Caco-2 (cell line): ENCODE measurements at regions not wholly inside any gene's neighbourhood (a gene's known extent, or its start where the extent isn't known, plus 50 kb on each side); places are given as distances from the start of the nearest gene placed in this dataset.

Experiments
- BruUV-seq: library from RNA; stranded (reverse); fragments of 400-500 nt; replicated peaks from 2 replicates; lab custom pipeline; 2021; lab: Mats Ljungman, UMichigan
- CTCF ChIA-PET: fragments of 300-600 bp; sonication (Branson Sonifier 250); formaldehyde crosslinking; loops from one replicate; lab custom pipeline; 2022; ENCODE audit warnings: antibody characterized with exemption; lab: Charles Lee
- POLR2A ChIA-PET: fragments of 300-600 bp; sonication (Branson Sonifier 250); formaldehyde crosslinking; loops from one replicate; lab custom pipeline; 2022; ENCODE audit warnings: antibody characterized with exemption; lab: Charles Lee
- DNase-seq, 2 experiments: peaks; one replicate each; pipeline versions ENCODE4 v3.0.0 to v3.0.0-alpha.2; 2020 to 2022
- H3K27me3 ChIP-seq: replicated peaks from 2 replicates; pipeline ENCODE4 v1.6.0; 2011; ENCODE audit warnings: low read length; ENCODE audit not compliant: control insufficient read depth, insufficient read depth
- H3K36me3 ChIP-seq: 2 replicates; pipeline ENCODE4 v1.5.1; 2011; ENCODE audit warnings: low read length; ENCODE audit not compliant: control insufficient read depth, insufficient read depth
- H3K4me1 ChIP-seq: fragments of 250-450 bp; sonication (Bioruptor Pico); 2 replicates; pipeline ENCODE4 v1.5.1; 2020; ENCODE audit warnings: mild to moderate bottlenecking
- H3K4me3 ChIP-seq: 2 replicates; pipeline ENCODE4 v1.5.1; 2011; ENCODE audit warnings: low read depth, mild to moderate bottlenecking, control low read depth, low read length
- H3K9me3 ChIP-seq: fragments of 250-450 bp; sonication (Bioruptor Pico); 2 replicates; pipeline ENCODE4 v1.5.1; 2020; ENCODE audit warnings: mild to moderate bottlenecking, moderate library complexity
- H3K27ac Mint-ChIP-seq: one replicate; pipeline ENCODE4 v1.8.0; 2022; ENCODE audit warnings: mixed read lengths; ENCODE audit not compliant: unreplicated experiment
- H3K27me3 Mint-ChIP-seq: one replicate; pipeline ENCODE4 v1.8.0; 2022; ENCODE audit warnings: mixed read lengths; ENCODE audit not compliant: insufficient read depth, unreplicated experiment
- H3K36me3 Mint-ChIP-seq: one replicate; pipeline ENCODE4 v1.8.0; 2022; ENCODE audit warnings: mild to moderate bottlenecking, mixed read lengths; ENCODE audit not compliant: insufficient read depth, unreplicated experiment
- H3K4me1 Mint-ChIP-seq: one replicate; pipeline ENCODE4 v1.8.0; 2022; ENCODE audit warnings: low read depth, mixed read lengths; ENCODE audit not compliant: unreplicated experiment
- H3K4me3 Mint-ChIP-seq: one replicate; pipeline ENCODE4 v1.8.0; 2022; ENCODE audit warnings: mild to moderate bottlenecking, moderate library complexity, mixed read lengths; ENCODE audit not compliant: unreplicated experiment
- H3K9me3 Mint-ChIP-seq: one replicate; pipeline ENCODE4 v1.8.0; 2022; ENCODE audit warnings: mixed read lengths; ENCODE audit not compliant: unreplicated experiment
- CTCF ChIP-seq, 2 experiments: fragments of 200-600 bp in 1 of 2; IDR thresholded peaks; 1 replicate in 1 of 2; 2 replicates in 1 of 2; pipeline versions ENCODE4 v1.5.1 to v1.8.0; 2011 to 2022; ENCODE audit warnings: antibody characterized with exemption in 1 of 2, control low read depth in 1 of 2, inconsistent platforms in 1 of 2, low read depth in 1 of 2, low read length in 1 of 2, mild to moderate bottlenecking in 1 of 2, moderate library complexity in 1 of 2; ENCODE audit not compliant: insufficient read depth in 1 of 2, severe bottlenecking in 1 of 2, unreplicated experiment in 1 of 2
- intact Hi-C: fragments of 100-400 bp; cut with micrococcal nuclease; formaldehyde crosslinking; loops from one replicate; pipeline ENCODE4 v1.10.0; 2022; ENCODE audit not compliant: unreplicated experiment

- H3K36me3 ChIP-seq, result no peaks in the 10 kb centered on the region
- no peak overlapping the region for H3K4me3 ChIP-seq
- intact Hi-C loops, result no loop called here
- H3K4me1 Mint-ChIP-seq, result peaks cover 10% of the 10 kb centered on the region
- H3K36me3 Mint-ChIP-seq, result no peaks in the 10 kb centered on the region
- TF ChIP-seq CTCF (IDR thresholded peaks at IDR 0.05; ENCODE audit: insufficient read depth in 1 of 2, low read depth in 1 of 2, low read length in 1 of 2, severe bottlenecking in 1 of 2, unreplicated experiment in 1 of 2), result no peak
- no peak overlapping the region for H3K27ac Mint-ChIP-seq
- H3K9me3 Mint-ChIP-seq, result no peaks in the 10 kb centered on the region
- no TSS peak for BruUV-seq
- POLR2A ChIA-PET, result no interaction called here
- H3K4me1 ChIP-seq, result no peaks in the 10 kb centered on the region; the same call in 1 of the 2 replicates
- CTCF ChIA-PET, result no interaction called here
- H3K27me3 Mint-ChIP-seq, result peaks cover 2% of the 10 kb centered on the region
- DNase-seq, result no peak
- H3K4me3 Mint-ChIP-seq, result no peak overlapping the region
- no peaks in the 10 kb centered on the region for H3K9me3 ChIP-seq
- no peaks in the 10 kb centered on the region for H3K27me3 ChIP-seq
Observed at GRCh38 chr11:126118806-126119205, 56.1 kb upstream of the CDON start.

GRCh38 chr11:126115816-126116331, 53.2 kb upstream of the CDON start:
- Mint-ChIP-seq H3K4me3 (peak overlapping the region; percentile 24), H3K4me1 (peaks cover 10% of the 10 kb centered on the region), H3K27ac (peak overlapping the region; percentile 54), H3K36me3 (no peaks in the 10 kb centered on the region), H3K9me3 (no peaks in the 10 kb centered on the region), H3K27me3 (no peaks in the 10 kb centered on the region)
- no peak overlapping the region for H3K4me3 ChIP-seq
- TF ChIP-seq CTCF (IDR thresholded peaks at IDR 0.05; ENCODE audit: insufficient read depth in 1 of 2, low read depth in 1 of 2, low read length in 1 of 2, severe bottlenecking in 1 of 2, unreplicated experiment in 1 of 2), result peak; percentile 35 to 58
- DNase-seq, result peak; percentile 70 to 80
- BruUV-seq, result no TSS peak
- H3K9me3 ChIP-seq, result no peaks in the 10 kb centered on the region
- CTCF ChIA-PET, result interaction anchor here (0.6 kb wide), 1 partner anchor 13 kb away, joined by 3 read pairs; no protein-coding TSS in a partner anchor
- no peaks in the 10 kb centered on the region for H3K27me3 ChIP-seq
- H3K36me3 ChIP-seq, result no peaks in the 10 kb centered on the region
- intact Hi-C loops, result loop anchor here (1.0 kb wide), 2 partner anchors 31 to 193 kb away; no protein-coding TSS in a partner anchor
- H3K4me1 ChIP-seq, result no peaks in the 10 kb centered on the region; the same call in 1 of the 2 replicates
- POLR2A ChIA-PET, result no interaction called here

- Mint-ChIP-seq H3K27ac (peak overlapping the region; percentile 54), H3K4me3 (no peak overlapping the region), H3K9me3 (no peaks in the 10 kb centered on the region), H3K36me3 (no peaks in the 10 kb centered on the region), H3K4me1 (peaks cover 10% of the 10 kb centered on the region), H3K27me3 (no peaks in the 10 kb centered on the region)
- intact Hi-C loops, result no loop called here
- Histone ChIP-seq H3K4me1 (no peaks in the 10 kb centered on the region; the same call in 1 of the 2 replicates), H3K36me3 (no peaks in the 10 kb centered on the region), H3K27me3 (no peaks in the 10 kb centered on the region), H3K9me3 (no peaks in the 10 kb centered on the region), H3K4me3 (no peak overlapping the region)
- BruUV-seq, result no TSS peak
- no peak for TF ChIP-seq CTCF (IDR thresholded peaks at IDR 0.05; ENCODE audit: insufficient read depth in 1 of 2, low read depth in 1 of 2, low read length in 1 of 2, severe bottlenecking in 1 of 2, unreplicated experiment in 1 of 2)
- ChIA-PET POLR2A (no interaction called here), CTCF (no interaction called here)
- no peak for DNase-seq
Observed at GRCh38 chr11:126115127-126115495, 52.4 kb upstream of the CDON start.
